Endodermal cell (in vitro differentiated cells): ENCODE measurements at regions not wholly inside any gene's neighbourhood (a gene's known extent, or its start where the extent isn't known, plus 50 kb on each side); places are given as distances from the start of the nearest gene placed in this dataset.

Experiments used
- DNase-seq: peaks from one replicate; pipeline ENCODE4 v3.0.0-alpha.2; 2017
- H3K27ac ChIP-seq: 2 replicates; pipeline ENCODE4 v1.5.1; 2013; ENCODE audit warnings: mild to moderate bottlenecking, low read depth, low read length, moderate library complexity
- H3K27me3 ChIP-seq: 2 replicates; pipeline ENCODE4 v1.6.1; 2013; ENCODE audit warnings: mild to moderate bottlenecking, low read length, moderate library complexity; ENCODE audit not compliant: insufficient read depth, control insufficient read depth, poor library complexity, severe bottlenecking
- H3K36me3 ChIP-seq: 2 replicates; pipeline ENCODE4 v1.7.0; 2013; ENCODE audit warnings: mild to moderate bottlenecking, low read length, moderate library complexity; ENCODE audit not compliant: control insufficient read depth, insufficient read depth
- H3K4me1 ChIP-seq: one replicate; pipeline ENCODE4 v1.7.0; 2013; ENCODE audit warnings: low read length; ENCODE audit not compliant: control insufficient read depth, insufficient read depth
- H3K4me3 ChIP-seq: 2 replicates; pipeline ENCODE4 v1.5.1; 2013; ENCODE audit warnings: mild to moderate bottlenecking, low read length, moderate library complexity
- H3K9ac ChIP-seq: 2 replicates; pipeline ENCODE4 v1.6.1; 2013; ENCODE audit warnings: mild to moderate bottlenecking, low read length, moderate library complexity; ENCODE audit not compliant: poor library complexity, severe bottlenecking; ENCODE audit errors: extremely low read depth
- H3K9me3 ChIP-seq: 2 replicates; pipeline ENCODE4 v1.6.1; 2013; ENCODE audit warnings: mild to moderate bottlenecking, low read length, moderate library complexity; ENCODE audit not compliant: control insufficient read depth
- H3K27ac Mint-ChIP-seq: 2 replicates; pipeline ENCODE4 v1.8.0; 2020; ENCODE audit warnings: mixed read lengths
- H3K27me3 Mint-ChIP-seq: 2 replicates; pipeline ENCODE4 v1.8.0; 2021; ENCODE audit warnings: mild to moderate bottlenecking, mixed read lengths; ENCODE audit not compliant: insufficient read depth
- H3K36me3 Mint-ChIP-seq: 2 replicates; pipeline ENCODE4 v1.8.0; 2020; ENCODE audit warnings: low read depth, mixed read lengths
- H3K4me1 Mint-ChIP-seq: 2 replicates; pipeline ENCODE4 v1.8.0; 2020; ENCODE audit warnings: mixed read lengths
- H3K4me3 Mint-ChIP-seq: 2 replicates; pipeline ENCODE4 v1.8.0; 2020; ENCODE audit warnings: mild to moderate bottlenecking, moderate library complexity, mixed read lengths
- H3K9me3 Mint-ChIP-seq: 2 replicates; pipeline ENCODE4 v1.8.0; 2020; ENCODE audit warnings: mild to moderate bottlenecking, mixed read lengths
- CTCF ChIP-seq: fragments of 200-600 bp; sonication (generic); conservative IDR thresholded peaks from 2 replicates; pipeline ENCODE4 v1.5.0; 2021; ENCODE audit warnings: antibody characterized with exemption, mild to moderate bottlenecking
- WGBS, 2 experiments: methylation state at CpG; one replicate each; pipeline versions ENCODE4 v1.1.5 to v1.1.7; 2013; ENCODE audit warnings: missing lambda C conversion rate in 2 of 2, mixed read lengths in 1 of 2; ENCODE audit not compliant: insufficient coverage in 1 of 2, insufficient read length in 1 of 2; 5-methylcytosine and 5-hydroxymethylcytosine counted together

- H3K9ac ChIP-seq, result no peak overlapping the region
- H3K4me1 Mint-ChIP-seq, result no peaks in the 10 kb centered on the region
- H3K36me3 ChIP-seq, result no peaks in the 10 kb centered on the region
- H3K27ac Mint-ChIP-seq, result no peak overlapping the region
- no peaks in the 10 kb centered on the region for H3K9me3 Mint-ChIP-seq
- WGBS, 2 experiments, result 80 to 85% methylated on average over 6 to 7 of the region's 8 CpGs
- no peak overlapping the region for H3K4me3 ChIP-seq
- H3K27ac ChIP-seq, result no peak overlapping the region
- TF ChIP-seq CTCF, result no peak
- H3K9me3 ChIP-seq, result no peaks in the 10 kb centered on the region
- no peaks in the 10 kb centered on the region for H3K36me3 Mint-ChIP-seq
- no peaks in the 10 kb centered on the region for H3K27me3 Mint-ChIP-seq
- H3K27me3 ChIP-seq, result no peaks in the 10 kb centered on the region
- no peaks in the 10 kb centered on the region for H3K4me1 ChIP-seq
- no peak for DNase-seq
- H3K4me3 Mint-ChIP-seq, result no peak overlapping the region
These were observed 417.3 kb downstream of the GABRB3 start for GRCh38 chr15:26355472-26356074.

GRCh38 chr15:26352909-26353308 lies 420.0 kb downstream of the GABRB3 start:
- WGBS, 2 experiments, result 86% methylated on average over 4 of the region's 4 CpGs; no CpG with 5 or more reads in 1 of the 2 experiments
- no peaks in the 10 kb centered on the region for H3K4me1 ChIP-seq
- H3K4me3 Mint-ChIP-seq, result no peak overlapping the region
- H3K9me3 ChIP-seq, result peaks cover 6% of the 10 kb centered on the region
- H3K4me1 Mint-ChIP-seq, result no peaks in the 10 kb centered on the region
- no peaks in the 10 kb centered on the region for H3K36me3 ChIP-seq
- no peak overlapping the region for H3K9ac ChIP-seq
- peaks cover 8% of the 10 kb centered on the region for H3K9me3 Mint-ChIP-seq
- DNase-seq, result peak; percentile 47
- H3K27ac ChIP-seq, result no peak overlapping the region
- no peaks in the 10 kb centered on the region for H3K27me3 Mint-ChIP-seq
- no peak overlapping the region for H3K27ac Mint-ChIP-seq
- no peaks in the 10 kb centered on the region for H3K27me3 ChIP-seq
- H3K36me3 Mint-ChIP-seq, result peaks cover under 1% of the 10 kb centered on the region
- no peak overlapping the region for H3K4me3 ChIP-seq
- peak; percentile 31 for TF ChIP-seq CTCF

- Mint-ChIP-seq H3K36me3 (peaks cover 2% of the 10 kb centered on the region), H3K9me3 (peaks cover 13% of the 10 kb centered on the region), H3K27ac (no peak overlapping the region), H3K4me1 (no peaks in the 10 kb centered on the region), H3K27me3 (no peaks in the 10 kb centered on the region), H3K4me3 (no peak overlapping the region)
- Histone ChIP-seq H3K27ac (no peak overlapping the region), H3K36me3 (no peaks in the 10 kb centered on the region), H3K4me1 (no peaks in the 10 kb centered on the region), H3K27me3 (no peaks in the 10 kb centered on the region), H3K4me3 (no peak overlapping the region), H3K9me3 (peaks cover 11% of the 10 kb centered on the region), H3K9ac (no peak overlapping the region)
- no peak for TF ChIP-seq CTCF
- no peak for DNase-seq
- WGBS, 2 experiments, result 92 to 94% methylated on average over 2 to 4 of the region's 4 CpGs
These were observed 420.5 kb downstream of the GABRB3 start for GRCh38 chr15:26352406-26352805.
